ENCODE measurements at regions not wholly inside any gene's neighbourhood (a gene's known extent, or its start where the extent isn't known, plus 50 kb on each side); places are given as distances from the start of the nearest gene placed in this dataset.
"Not testable (repeated sequence)": the region's sequence is repeated elsewhere in the genome, so short reads cannot be mapped to it uniquely, and the experiment has no call there.

DNA sequence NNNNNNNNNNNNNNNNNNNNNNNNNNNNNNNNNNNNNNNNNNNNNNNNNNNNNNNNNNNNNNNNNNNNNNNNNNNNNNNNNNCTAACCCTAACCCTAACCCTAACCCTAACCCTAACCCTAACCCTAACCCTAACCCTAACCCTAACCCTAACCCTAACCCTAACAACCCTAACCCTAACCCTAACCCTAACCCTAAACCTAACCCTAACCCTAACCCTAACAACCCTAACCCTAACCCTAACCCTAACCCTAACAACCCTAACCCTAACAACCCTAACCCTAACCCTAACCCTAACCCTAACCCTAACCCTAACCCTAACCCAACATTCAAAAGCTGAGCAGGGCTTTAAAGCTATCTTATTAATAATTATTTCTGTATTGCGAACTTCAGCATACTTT is 182.5 kb upstream of the FAM20C start:
- not testable (repeated sequence) for TF ChIP-seq CTCF (conservative IDR thresholded peaks at IDR 0.05; ENCODE audit: low read depth, low read length); EZH2 (IDR thresholded peaks at IDR 0.05; ENCODE audit: borderline replicate concordance, low read depth, low read length, poor library complexity, severe bottlenecking)

All from A673 (cell line).